Endothelial cell of umbilical vein (primary cell): ENCODE measurements at regions not wholly inside any gene's neighbourhood (a gene's known extent, or its start where the extent isn't known, plus 50 kb on each side); places are given as distances from the start of the nearest gene placed in this dataset.

ENCODE experiments used
- BruUV-seq: library from RNA; stranded (reverse); fragments of 400-500 nt; replicated peaks from 2 replicates; lab custom pipeline; 2021; lab: Mats Ljungman, UMichigan
- CTCF ChIA-PET: fragments of 300-600, 350-600 bp; sonication (Branson Sonifier 250); formaldehyde crosslinking; loops from one replicate; lab custom pipeline; 2021; ENCODE audit warnings: antibody characterized with exemption, inconsistent platforms; lab: Charles Lee
- POLR2A ChIA-PET: fragments of 300-600, 350-600 bp; sonication (Branson Sonifier 250); formaldehyde crosslinking; loops from one replicate; lab custom pipeline; 2021; ENCODE audit warnings: antibody characterized with exemption, inconsistent platforms; lab: Charles Lee
- DNase-seq: peaks from one replicate; pipeline ENCODE4 v3.0.0-alpha.2; 2011; ENCODE audit warnings: low read depth, low spot score
- FAIRE-seq: peaks from 2 replicates; lab custom pipeline; 2011; peaks lifted over from hg19 to GRCh38; lab: Jason Lieb, UNC
- H2AFZ ChIP-seq: 2 replicates; pipeline ENCODE4 v1.6.0; 2012; ENCODE audit warnings: low read depth, low read length, control low read depth, inconsistent platforms
- H3K27ac ChIP-seq: 2 replicates; pipeline ENCODE4 v1.5.1; 2011; ENCODE audit warnings: low read depth, mild to moderate bottlenecking, control low read depth, low read length, moderate library complexity; ENCODE audit not compliant: insufficient read depth
- H3K27me3 ChIP-seq, 2 experiments: 2 replicates each; pipeline versions ENCODE4 v1.6.0 to v1.6.1; 2011; ENCODE audit warnings: low read length in 2 of 2, mixed read lengths in 1 of 2; ENCODE audit not compliant: control insufficient read depth in 2 of 2, insufficient read depth in 2 of 2
- H3K36me3 ChIP-seq, 2 experiments: 2 replicates in 1 of 2; 3 replicates in 1 of 2; pipeline ENCODE4 v1.5.1; 2011; ENCODE audit warnings: low read length in 2 of 2, mild to moderate bottlenecking in 1 of 2, moderate library complexity in 1 of 2; ENCODE audit not compliant: control insufficient read depth in 2 of 2, insufficient read depth in 2 of 2; ENCODE audit errors: extremely low read depth in 1 of 2
- H3K4me1 ChIP-seq: 3 replicates; pipeline ENCODE4 v1.5.1; 2011; ENCODE audit warnings: mild to moderate bottlenecking, low read length; ENCODE audit not compliant: control insufficient read depth, insufficient read depth; ENCODE audit errors: extremely low read depth
- H3K4me2 ChIP-seq: 2 replicates; pipeline ENCODE4 v1.6.1; 2011; ENCODE audit warnings: low read length, control low read depth, mixed read lengths; ENCODE audit not compliant: insufficient read depth
- H3K4me3 ChIP-seq, 3 experiments: fragments of 200-600 bp in 1 of 3; sonication (generic), shearing (Covaris generic) in 1 of 3; replicated peaks in 1 of 3; 2 replicates each; pipeline ENCODE4 v1.5.1; 2011 to 2016; ENCODE audit warnings: control low read depth in 3 of 3, low read length in 3 of 3, mild to moderate bottlenecking in 2 of 3, inconsistent platforms in 1 of 3, low read depth in 1 of 3, moderate library complexity in 1 of 3; ENCODE audit not compliant: insufficient read depth in 1 of 3
- H3K79me2 ChIP-seq: 2 replicates; pipeline ENCODE4 v1.6.0; 2012; ENCODE audit warnings: low read length, inconsistent platforms; ENCODE audit not compliant: control insufficient read depth, insufficient read depth
- H3K9ac ChIP-seq: replicated peaks from 2 replicates; pipeline ENCODE3; 2011; ENCODE audit warnings: low read length, control low read depth; ENCODE audit not compliant: insufficient read depth; ENCODE audit errors: extremely low read depth
- H3K9me1 ChIP-seq: replicated peaks from 3 replicates; pipeline ENCODE4 v1.6.0; 2011; ENCODE audit warnings: mild to moderate bottlenecking, low read length; ENCODE audit not compliant: control insufficient read depth, insufficient read depth; ENCODE audit errors: extremely low read depth
- H3K9me3 ChIP-seq: replicated peaks from 2 replicates; pipeline ENCODE4 v1.5.1; 2012; ENCODE audit warnings: low read length, inconsistent platforms; ENCODE audit not compliant: control insufficient read depth, insufficient read depth
- H4K20me1 ChIP-seq: replicated peaks from 2 replicates; pipeline ENCODE3; 2011; ENCODE audit warnings: mild to moderate bottlenecking, low read length; ENCODE audit not compliant: control insufficient read depth, insufficient read depth; ENCODE audit errors: extremely low read depth
- CTCF ChIP-seq, 2 donors: IDR thresholded peaks; 1 replicate in 1 of 2; 2 replicates in 1 of 2; pipeline ENCODE4 v1.5.1; 2011; ENCODE audit warnings: low read length in 2 of 2, mild to moderate bottlenecking in 2 of 2, moderate library complexity in 2 of 2, control low read depth in 1 of 2, inconsistent platforms in 1 of 2, low read depth in 1 of 2; ENCODE audit not compliant: insufficient read depth in 1 of 2; ENCODE audit errors: extremely low read depth in 1 of 2
- EZH2 ChIP-seq: IDR thresholded peaks from 2 replicates; pipeline ENCODE4 v1.6.1; 2012; ENCODE audit warnings: borderline replicate concordance, low read depth, mild to moderate bottlenecking, moderate library complexity, low read length, inconsistent platforms; ENCODE audit not compliant: severe bottlenecking
- FOS ChIP-seq: IDR thresholded peaks from 2 replicates; pipeline ENCODE4 v1.6.1; 2011; ENCODE audit warnings: mild to moderate bottlenecking, low read length, moderate library complexity, borderline replicate concordance; ENCODE audit not compliant: insufficient read depth
- GATA2 ChIP-seq: IDR thresholded peaks from 2 replicates; pipeline ENCODE4 v1.7.0; 2011; ENCODE audit warnings: low read depth, mild to moderate bottlenecking, moderate library complexity, mixed read lengths, low read length; ENCODE audit not compliant: insufficient read length, insufficient read depth
- JUN ChIP-seq: IDR thresholded peaks from 2 replicates; pipeline ENCODE4 v1.6.1; 2011; ENCODE audit warnings: borderline replicate concordance, low read depth; ENCODE audit not compliant: insufficient read length, insufficient read depth
- MYC ChIP-seq: IDR thresholded peaks from one replicate; pipeline ENCODE4 v1.6.1; 2011; ENCODE audit warnings: mild to moderate bottlenecking, low read depth, low read length
- POLR2A ChIP-seq: IDR thresholded peaks from 2 replicates; pipeline ENCODE4 v1.6.1; 2012; ENCODE audit warnings: low read depth, mild to moderate bottlenecking, control low read depth, low read length
- POLR2AphosphoS5 ChIP-seq: IDR thresholded peaks from 2 replicates; pipeline ENCODE4 v1.6.1; 2012; ENCODE audit warnings: low read depth, mild to moderate bottlenecking, control low read depth, low read length, moderate library complexity; ENCODE audit not compliant: insufficient read depth
- dilution Hi-C: fragments of 300-500 bp; cut with MboI; formaldehyde crosslinking; loops from one replicate; pipeline ENCODE4 v1.15.0; 2019; ENCODE audit warnings: low sequenced_read_pairs; ENCODE audit not compliant: extremely low pct_ligation_motif_present
- intact Hi-C: fragments of 100-400 bp; cut with micrococcal nuclease; formaldehyde crosslinking; loops from one replicate; pipeline ENCODE4 v1.10.0; 2022
- TF ChIP-seq, protein P1 (sequence below): IDR thresholded peaks from 2 replicates; pipeline ENCODE4 v1.6.1; 2011; ENCODE audit not compliant: insufficient read depth, insufficient read length

DNA sequence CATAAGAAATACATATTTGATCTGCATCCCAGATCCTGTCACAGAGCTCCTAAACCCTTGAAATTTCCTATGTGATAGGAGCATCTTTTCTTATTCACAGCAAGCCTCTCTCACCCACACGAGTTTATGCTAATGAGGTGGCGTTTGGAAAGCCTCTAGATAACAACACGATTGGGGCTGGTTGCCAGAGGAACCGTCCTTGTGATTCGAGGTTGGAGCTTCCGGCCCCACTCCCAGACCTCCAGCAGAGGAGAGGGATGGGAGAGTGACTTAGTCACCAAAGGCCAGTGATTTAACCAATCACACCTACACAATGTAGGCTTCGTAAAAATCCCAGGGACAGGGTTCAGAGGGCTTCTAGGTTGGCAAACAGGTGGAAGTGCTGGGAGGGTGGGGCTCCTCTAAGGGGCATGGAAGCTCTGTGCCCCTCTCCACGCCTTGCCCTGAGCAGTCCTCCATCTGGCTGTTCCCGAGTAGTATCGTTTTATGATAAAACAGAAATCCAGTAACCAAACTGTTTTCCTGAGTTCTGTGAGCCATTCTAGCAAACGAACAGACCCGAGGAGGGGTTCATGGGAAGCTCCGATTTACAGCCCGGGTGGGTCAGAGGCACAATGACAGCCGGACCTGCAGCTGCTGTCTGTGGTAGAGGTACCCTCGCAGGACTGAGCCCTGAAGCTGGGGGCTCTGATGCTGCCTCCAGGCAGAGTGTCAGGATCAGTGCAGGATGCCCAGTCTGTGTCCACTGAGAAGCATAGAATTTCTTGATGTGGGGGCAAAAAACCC lies 238.1 kb upstream of the ARID1B start:
- Histone ChIP-seq H2AFZ (no peak overlapping the region), H3K4me1 (no peaks in the 10 kb centered on the region), H3K9me3 (no peaks in the 10 kb centered on the region), H4K20me1 (no peaks in the 10 kb centered on the region), H3K79me2 (no peaks in the 10 kb centered on the region), H3K4me2 (no peak overlapping the region), H3K9me1 (no peaks in the 10 kb centered on the region), H3K27ac (no peak overlapping the region), H3K4me3 (no peak overlapping the region), H3K9ac (no peak overlapping the region), H3K27me3 (no peaks in the 10 kb centered on the region), H3K36me3 (no peaks in the 10 kb centered on the region)
- no peak for DNase-seq
- dilution Hi-C loops = no loop called here
- ChIA-PET CTCF (no interaction called here), POLR2A (no interaction called here)
- BruUV-seq = no TSS peak
- FAIRE-seq = no peak
- intact Hi-C loops = no loop called here
- TF ChIP-seq JUN (no peak), MYC (no peak)

GRCh38 chr6:156534594-156534993 lies 242.6 kb upstream of the ARID1B start:
- no peaks in the 10 kb centered on the region for H3K79me2 ChIP-seq
- no peak overlapping the region for H3K4me2 ChIP-seq
- no peak for FAIRE-seq
- TF ChIP-seq POLR2AphosphoS5 (no peak), EZH2 (no peak), MYC (no peak), FOS (no peak), GATA2 (no peak), CTCF (IDR thresholded peaks at IDR 0.05; ENCODE audit: extremely low read depth in 1 of 2, insufficient read depth in 1 of 2, low read depth in 1 of 2, low read length in 2 of 2) (no peak), POLR2A (no peak), JUN (no peak)
- TF ChIP-seq, protein P1, sequence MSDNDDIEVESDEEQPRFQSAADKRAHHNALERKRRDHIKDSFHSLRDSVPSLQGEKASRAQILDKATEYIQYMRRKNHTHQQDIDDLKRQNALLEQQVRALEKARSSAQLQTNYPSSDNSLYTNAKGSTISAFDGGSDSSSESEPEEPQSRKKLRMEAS = no peak
- H3K9ac ChIP-seq = no peak overlapping the region
- H3K4me3 ChIP-seq = no peak overlapping the region
- no peak overlapping the region for H3K27ac ChIP-seq
- no peaks in the 10 kb centered on the region for H4K20me1 ChIP-seq
- POLR2A ChIA-PET = no interaction called here
- CTCF ChIA-PET = no interaction called here
- no peak overlapping the region for H2AFZ ChIP-seq
- dilution Hi-C loops = no loop called here
- no peaks in the 10 kb centered on the region for H3K9me1 ChIP-seq
- no peaks in the 10 kb centered on the region for H3K27me3 ChIP-seq
- BruUV-seq = no TSS peak
- no peak for DNase-seq
- no peaks in the 10 kb centered on the region for H3K4me1 ChIP-seq
- H3K9me3 ChIP-seq = no peaks in the 10 kb centered on the region
- intact Hi-C loops = no loop called here
- no peaks in the 10 kb centered on the region for H3K36me3 ChIP-seq
